T-cell (primary cell): ENCODE measurements at regions not wholly inside any gene's neighbourhood (a gene's known extent, or its start where the extent isn't known, plus 50 kb on each side); places are given as distances from the start of the nearest gene placed in this dataset.

Source experiments
- ATAC-seq, 4 experiments: fragments of 200-7000 bp in 3 of 4; fragments of 150-1000 bp in 1 of 4; cut with Tn5 transposase; replicated peaks in 1 of 4; 1 replicate in 3 of 4; 2 replicates in 1 of 4; pipeline ENCODE4 v1.10.0; 2021; ENCODE audit warnings: moderate library complexity in 3 of 4, mild to moderate bottlenecking in 2 of 4, moderate number of reproducible peaks in 1 of 4
- CTCF ChIA-PET, 2 donors: fragments of 300-600 bp; sonication (Branson Sonifier 250); formaldehyde crosslinking; loops; one replicate each; lab custom pipeline; 2022; ENCODE audit warnings: antibody characterized with exemption in 2 of 2; lab: Charles Lee
- POLR2A ChIA-PET, 2 donors: fragments of 300-600 bp; sonication (Branson Sonifier 250); formaldehyde crosslinking; loops; one replicate each; lab custom pipeline; 2022; ENCODE audit warnings: antibody characterized with exemption in 2 of 2; lab: Charles Lee
- DNase-seq, 35 experiments: peaks; one replicate each; pipeline versions ENCODE4 v3.0.0 to v3.0.0-alpha.2; 2013 to 2023
- H3K27ac ChIP-seq: one replicate; pipeline ENCODE4 v1.5.1; 2013; ENCODE audit warnings: low read length
- H3K27me3 ChIP-seq, 2 experiments: replicated peaks in 1 of 2; 1 replicate in 1 of 2; 2 replicates in 1 of 2; pipeline versions ENCODE4 v1.6.1 to v1.7.0; 2013; ENCODE audit warnings: low read length in 1 of 2, mixed read lengths in 1 of 2; ENCODE audit not compliant: control insufficient read depth in 2 of 2, insufficient read depth in 2 of 2; ENCODE audit errors: extremely low read depth in 1 of 2
- H3K36me3 ChIP-seq, 2 donors: 1 replicate in 1 of 2; 2 replicates in 1 of 2; pipeline versions ENCODE4 v1.6.1 to v1.7.0; 2013; ENCODE audit warnings: low read length in 1 of 2; ENCODE audit not compliant: control insufficient read depth in 2 of 2, insufficient read depth in 1 of 2; ENCODE audit errors: extremely low read depth in 1 of 2
- H3K4me1 ChIP-seq, 2 experiments: 1 replicate in 1 of 2; 2 replicates in 1 of 2; pipeline versions ENCODE4 v1.6.1 to v1.7.0; 2013; ENCODE audit warnings: low read length in 2 of 2, mixed read lengths in 1 of 2; ENCODE audit not compliant: insufficient read depth in 2 of 2, control insufficient read depth in 1 of 2; ENCODE audit errors: extremely low read depth in 1 of 2
- H3K4me3 ChIP-seq, 2 donors: 1 replicate in 1 of 2; 2 replicates in 1 of 2; pipeline versions ENCODE4 v1.5.1 to v1.7.0; 2013; ENCODE audit warnings: mild to moderate bottlenecking in 2 of 2, low read length in 1 of 2, moderate library complexity in 1 of 2; ENCODE audit not compliant: control insufficient read depth in 1 of 2; ENCODE audit errors: extremely low read depth in 1 of 2
- H3K9me3 ChIP-seq: 2 replicates; pipeline ENCODE4 v1.7.0; 2013
- H3K27ac Mint-ChIP-seq, 2 donors: one replicate each; pipeline ENCODE4 v1.8.0; 2020 to 2021; ENCODE audit warnings: mild to moderate bottlenecking in 2 of 2, mixed read lengths in 2 of 2
- H3K27me3 Mint-ChIP-seq, 2 donors: one replicate each; pipeline ENCODE4 v1.8.0; 2021 to 2022; ENCODE audit warnings: mixed read lengths in 2 of 2
- H3K36me3 Mint-ChIP-seq: one replicate; pipeline ENCODE4 v1.8.0; 2021; ENCODE audit warnings: mixed read lengths
- H3K4me1 Mint-ChIP-seq, 3 donors: one replicate each; pipeline ENCODE4 v1.8.0; 2020 to 2022; ENCODE audit warnings: mixed read lengths in 3 of 3, mild to moderate bottlenecking in 1 of 3
- H3K4me3 Mint-ChIP-seq, 3 donors: one replicate each; pipeline ENCODE4 v1.8.0; 2020 to 2022; ENCODE audit warnings: mild to moderate bottlenecking in 3 of 3, mixed read lengths in 3 of 3, moderate library complexity in 3 of 3
- H3K9me3 Mint-ChIP-seq, 3 donors: one replicate each; pipeline ENCODE4 v1.8.0; 2020 to 2022; ENCODE audit warnings: mixed read lengths in 3 of 3
- WGBS: methylation state at CpG from one replicate; pipeline ENCODE4 v1.1.5; 2013; ENCODE audit warnings: missing lambda C conversion rate; ENCODE audit not compliant: insufficient coverage; 5-methylcytosine and 5-hydroxymethylcytosine counted together

DNA sequence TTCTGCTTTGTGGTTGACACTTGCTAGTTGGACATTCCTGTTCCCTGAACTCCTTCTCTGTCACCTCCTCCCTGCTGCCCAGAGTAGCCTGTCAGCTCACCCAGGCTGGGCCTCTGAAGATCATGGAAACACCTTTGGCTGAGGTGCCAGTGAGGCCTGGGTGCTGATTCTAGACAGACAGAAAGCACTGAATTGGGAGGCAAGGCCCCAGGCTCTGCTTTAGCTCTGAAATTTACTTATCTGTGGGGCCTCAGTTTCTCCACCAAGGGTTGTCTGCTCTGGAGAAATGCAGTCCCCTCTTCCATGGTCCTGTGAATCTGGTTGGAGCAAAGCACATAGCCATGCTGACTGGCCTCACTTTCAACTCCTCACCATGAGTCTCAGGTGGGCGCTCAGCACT, 104.6 kb upstream of the SIX3 start:
- Mint-ChIP-seq H3K36me3 (no peaks in the 10 kb centered on the region), H3K27me3 (peaks cover 6 to 9% of the 10 kb centered on the region in 2 donors), H3K4me1 (no peaks in the 10 kb centered on the region), H3K9me3 (peaks cover 0 to 3% (median 0%) of the 10 kb centered on the region in 3 donors), H3K27ac (no peak overlapping the region), H3K4me3 (no peak overlapping the region)
- POLR2A ChIA-PET = no interaction called here
- CTCF ChIA-PET = no interaction called here
- Histone ChIP-seq H3K36me3 (no peaks in the 10 kb centered on the region), H3K9me3 (no peaks in the 10 kb centered on the region), H3K4me3 (no peak overlapping the region), H3K27me3 (no peaks in the 10 kb centered on the region), H3K4me1 (no peaks in the 10 kb centered on the region), H3K27ac (no peak overlapping the region)
- no peak for ATAC-seq
- DNase-seq = no peak
- WGBS = 100% methylated on average over 1 of the region's 1 CpG

DNA sequence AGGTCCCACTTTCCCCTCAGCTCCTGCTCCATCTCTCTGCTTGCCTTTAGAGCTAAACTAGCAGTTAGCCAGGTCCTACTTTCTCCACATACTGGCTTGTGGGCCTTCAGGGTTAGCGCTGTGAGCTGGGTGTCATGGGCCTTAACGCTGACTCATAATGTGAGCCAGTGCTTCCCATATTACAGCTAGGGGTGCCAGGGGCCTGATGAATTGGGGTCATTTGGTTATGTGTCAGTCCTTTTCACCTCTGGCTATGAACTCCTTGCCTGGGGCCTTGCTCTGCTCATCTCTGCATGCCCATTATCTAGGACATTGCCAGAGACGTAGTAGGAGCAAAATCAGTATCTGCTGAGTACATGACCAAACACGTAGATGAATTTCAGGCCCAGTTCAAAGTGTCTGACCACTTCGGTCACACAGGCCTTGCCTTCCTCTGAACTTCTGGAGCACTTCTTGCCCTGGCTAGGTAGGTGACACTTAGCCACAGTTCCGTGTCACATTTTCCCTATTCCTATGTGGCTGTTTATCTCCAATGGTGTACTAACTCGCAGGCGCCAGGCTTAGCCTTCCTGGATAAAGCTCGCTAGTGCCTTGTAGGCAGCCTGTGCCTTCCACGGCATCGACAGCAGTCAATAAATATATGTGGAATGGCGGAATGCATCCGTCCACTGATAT, 103.2 kb upstream of the SIX3 start:
- Mint-ChIP-seq H3K36me3 (no peaks in the 10 kb centered on the region), H3K9me3 (peaks cover 0 to 3% (median 0%) of the 10 kb centered on the region in 3 donors), H3K27me3 (peaks cover 6 to 11% of the 10 kb centered on the region in 2 donors), H3K4me3 (no peak overlapping the region), H3K27ac (no peak overlapping the region), H3K4me1 (no peaks in the 10 kb centered on the region)
- 80% methylated on average over 11 of the region's 13 CpGs for WGBS
- Histone ChIP-seq H3K27me3 (peaks cover 0 to 3% of the 10 kb centered on the region in 2 experiments), H3K4me3 (no peak overlapping the region), H3K36me3 (no peaks in the 10 kb centered on the region), H3K9me3 (no peaks in the 10 kb centered on the region), H3K4me1 (no peaks in the 10 kb centered on the region), H3K27ac (no peak overlapping the region)
- ChIA-PET CTCF (no interaction called here), POLR2A (no interaction called here)
- DNase-seq (no peak), ATAC-seq (no peak)

DNA sequence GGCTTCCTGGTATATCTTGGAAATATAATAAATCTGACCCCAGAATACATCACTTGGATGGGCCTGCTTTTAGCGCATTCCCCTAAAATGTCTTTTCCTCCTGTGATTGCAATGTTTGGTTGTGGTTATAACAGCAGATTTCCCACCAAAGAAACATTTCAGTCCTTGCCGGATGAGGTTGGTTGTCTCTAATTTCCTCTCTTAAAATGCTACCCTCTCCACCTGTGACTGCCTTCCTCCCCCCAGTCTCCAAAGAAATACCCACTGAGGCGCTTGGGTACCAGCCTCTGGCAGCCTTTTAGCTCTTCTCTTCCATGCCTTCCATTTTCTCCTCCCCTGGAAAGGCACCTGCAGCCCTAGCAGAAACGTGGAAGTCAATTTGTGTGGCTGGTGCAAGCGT, 102.1 kb upstream of the SIX3 start:
- 100% methylated on average over 1 of the region's 5 CpGs for WGBS
- H3K4me1 Mint-ChIP-seq = no peaks in the 10 kb centered on the region
- Histone ChIP-seq H3K4me3 (no peak overlapping the region), H3K27me3 (peaks cover 0 to 5% of the 10 kb centered on the region in 2 experiments), H3K9me3 (no peaks in the 10 kb centered on the region), H3K4me1 (no peaks in the 10 kb centered on the region), H3K27ac (no peak overlapping the region), H3K36me3 (no peaks in the 10 kb centered on the region)
- POLR2A ChIA-PET = no interaction called here
- H3K27me3 Mint-ChIP-seq = peaks cover 6 to 12% of the 10 kb centered on the region in 2 donors
- no peaks in the 10 kb centered on the region for H3K36me3 Mint-ChIP-seq
- ATAC-seq = no peak
- no peaks in the 10 kb centered on the region for H3K9me3 Mint-ChIP-seq
- no peak overlapping the region for H3K4me3 Mint-ChIP-seq
- CTCF ChIA-PET = no interaction called here
- H3K27ac Mint-ChIP-seq = no peak overlapping the region
- DNase-seq = no peak

DNA sequence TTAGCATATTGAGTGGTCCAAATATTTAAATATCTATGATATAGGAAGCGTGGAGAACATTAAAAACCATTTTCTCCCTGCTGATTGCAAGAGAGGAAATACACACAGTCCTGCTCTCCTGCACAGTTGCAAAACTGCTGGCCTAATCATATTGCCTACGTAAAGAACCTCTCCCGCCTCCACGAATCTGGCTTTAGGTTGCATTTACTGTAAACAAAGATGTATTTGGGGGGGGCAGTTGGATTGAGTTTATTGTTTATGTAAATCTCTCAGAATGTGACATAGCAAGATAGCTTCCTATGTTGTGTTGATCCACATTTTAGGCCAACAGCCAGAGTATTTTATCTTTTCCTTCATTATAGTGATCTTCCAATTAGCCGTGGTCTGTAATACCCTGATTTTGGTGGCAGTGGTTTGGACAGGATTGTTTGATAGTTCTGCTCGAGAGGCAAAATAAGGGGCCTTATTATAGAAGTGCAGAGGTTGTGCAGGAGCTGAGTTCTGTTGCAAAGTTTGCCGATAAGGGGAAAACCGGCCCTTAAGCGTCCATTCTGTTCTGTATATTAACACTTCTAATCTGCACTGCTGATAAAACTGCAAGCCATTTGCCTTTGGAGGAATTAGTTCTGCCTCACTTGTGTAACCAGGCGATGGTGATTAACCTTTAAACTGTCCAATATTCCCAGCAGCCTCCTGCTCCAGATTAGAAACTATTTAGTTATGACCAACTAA, 101.6 kb upstream of the SIX3 start:
- ATAC-seq (no peak), DNase-seq (no peak)
- 100% methylated on average over 1 of the region's 10 CpGs for WGBS
- ChIA-PET CTCF (no interaction called here), POLR2A (no interaction called here)
- Mint-ChIP-seq H3K27ac (no peak overlapping the region), H3K4me1 (no peaks in the 10 kb centered on the region), H3K27me3 (peaks cover 9 to 17% of the 10 kb centered on the region in 2 donors), H3K4me3 (no peak overlapping the region), H3K36me3 (no peaks in the 10 kb centered on the region), H3K9me3 (no peaks in the 10 kb centered on the region)
- H3K4me1 ChIP-seq = no peaks in the 10 kb centered on the region
- H3K9me3 ChIP-seq = no peaks in the 10 kb centered on the region
- H3K27me3 ChIP-seq = peaks cover 0 to 8% of the 10 kb centered on the region in 2 experiments
- H3K36me3 ChIP-seq = no peaks in the 10 kb centered on the region
- H3K27ac ChIP-seq = no peak overlapping the region
- H3K4me3 ChIP-seq = no peak overlapping the region

DNA sequence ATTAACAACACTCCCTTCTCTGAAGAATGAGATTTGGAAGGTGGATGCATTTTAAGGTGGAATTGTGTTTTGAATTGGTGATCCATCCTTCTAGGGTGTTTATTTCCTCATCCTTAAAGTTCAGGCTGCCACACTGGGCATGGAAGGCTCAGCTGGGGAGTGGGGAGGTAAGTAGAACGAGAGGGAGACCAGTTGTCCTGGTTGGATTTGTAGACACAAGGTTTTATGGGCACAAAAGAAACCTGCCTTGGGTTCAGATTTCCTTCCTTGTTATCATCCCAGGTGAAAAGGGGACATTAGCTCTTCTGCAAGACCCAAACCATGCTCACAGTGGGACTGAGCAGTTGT, 101.0 kb upstream of the SIX3 start:
- no peaks in the 10 kb centered on the region for H3K9me3 ChIP-seq
- POLR2A ChIA-PET = no interaction called here
- H3K4me1 Mint-ChIP-seq = no peaks in the 10 kb centered on the region
- H3K36me3 ChIP-seq = no peaks in the 10 kb centered on the region
- no peak overlapping the region for H3K27ac ChIP-seq
- no peaks in the 10 kb centered on the region for H3K9me3 Mint-ChIP-seq
- H3K27ac Mint-ChIP-seq = no peak overlapping the region
- DNase-seq (no peak), ATAC-seq (no peak)
- no CpG with 5 or more reads among the region's 1 CpG for WGBS
- H3K4me3 ChIP-seq = no peak overlapping the region
- H3K27me3 Mint-ChIP-seq = peaks cover 9 to 17% of the 10 kb centered on the region in 2 donors
- H3K36me3 Mint-ChIP-seq = no peaks in the 10 kb centered on the region
- H3K4me1 ChIP-seq = no peaks in the 10 kb centered on the region
- peaks cover 0 to 9% of the 10 kb centered on the region in 2 experiments for H3K27me3 ChIP-seq
- CTCF ChIA-PET = no interaction called here
- no peak overlapping the region for H3K4me3 Mint-ChIP-seq

DNA sequence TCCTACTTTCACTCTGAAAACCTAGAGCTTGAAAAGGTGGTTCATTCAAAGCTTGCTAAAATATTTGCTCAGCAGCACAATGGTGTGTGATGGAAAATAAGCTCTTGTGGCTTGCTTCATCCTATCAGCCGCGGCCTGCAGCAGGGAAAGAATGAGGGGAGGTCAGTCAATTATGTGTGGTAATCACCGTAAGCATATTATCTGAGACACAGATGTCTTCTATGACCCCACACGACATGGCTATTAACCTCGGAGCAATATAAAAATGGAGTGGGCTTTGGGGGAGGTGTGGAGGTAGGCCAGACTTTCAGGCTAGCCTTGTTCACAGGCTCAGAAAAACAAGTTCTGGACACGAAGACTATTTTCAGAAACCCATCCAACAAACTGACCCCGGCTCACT, 98.4 kb upstream of the SIX3 start:
- no peaks in the 10 kb centered on the region for H3K9me3 ChIP-seq
- peaks cover 0 to 3% (median 0%) of the 10 kb centered on the region in 3 donors for H3K4me1 Mint-ChIP-seq
- no peaks in the 10 kb centered on the region for H3K36me3 Mint-ChIP-seq

More for the DNA sequence above, 98.4 kb upstream of the SIX3 start:
- no peaks in the 10 kb centered on the region for H3K4me1 ChIP-seq
- H3K27me3 ChIP-seq = peaks cover 0 to 9% of the 10 kb centered on the region in 2 experiments
- H3K27ac ChIP-seq = no peak overlapping the region
- Mint-ChIP-seq H3K27me3 (peaks cover 8 to 23% of the 10 kb centered on the region in 2 donors), H3K4me3 (no peak overlapping the region), H3K9me3 (no peaks in the 10 kb centered on the region), H3K27ac (no peak overlapping the region)
- ChIA-PET CTCF (no interaction called here), POLR2A (no interaction called here)
- H3K36me3 ChIP-seq = no peaks in the 10 kb centered on the region
- 80% methylated on average over 3 of the region's 7 CpGs for WGBS
- DNase-seq (no peak), ATAC-seq (no peak)
- no peak overlapping the region for H3K4me3 ChIP-seq
